Ovary (tissue), 3 donors: ENCODE measurements at regions not wholly inside any gene's neighbourhood (a gene's known extent, or its start where the extent isn't known, plus 50 kb on each side); places are given as distances from the start of the nearest gene placed in this dataset.

Source experiments
- CTCF ChIP-seq, 3 donors: fragments of 450-650 bp in 2 of 3; fragments of 200-600 bp in 1 of 3; IDR thresholded peaks; one replicate each; pipeline versions ENCODE4 v1.5.1 to v1.8.0; 2016 to 2022; ENCODE audit warnings: antibody characterized with exemption in 3 of 3, mild to moderate bottlenecking in 1 of 3
- EP300 ChIP-seq: sonication (generic); formaldehyde crosslinking; IDR thresholded peaks from one replicate; pipeline ENCODE4 v1.6.1; 2017; ENCODE audit warnings: antibody characterized with exemption
- POLR2A ChIP-seq: fragments of 450-650 bp; IDR thresholded peaks from one replicate; pipeline ENCODE4 v1.6.1; 2017; ENCODE audit warnings: antibody characterized with exemption, mild to moderate bottlenecking, moderate library complexity
- donor health status: DM: no; HTN: no; CAD: no.

- TF ChIP-seq CTCF (IDR thresholded peaks at IDR 0.05) (no peak), POLR2A (no peak), EP300 (no peak)
Observed at GRCh38 chrX:13223868-13224567, 95.8 kb downstream of the ATXN3L start.
